ENCODE measurements at regions not wholly inside any gene's neighbourhood (a gene's known extent, or its start where the extent isn't known, plus 50 kb on each side); places are given as distances from the start of the nearest gene placed in this dataset.

DNA sequence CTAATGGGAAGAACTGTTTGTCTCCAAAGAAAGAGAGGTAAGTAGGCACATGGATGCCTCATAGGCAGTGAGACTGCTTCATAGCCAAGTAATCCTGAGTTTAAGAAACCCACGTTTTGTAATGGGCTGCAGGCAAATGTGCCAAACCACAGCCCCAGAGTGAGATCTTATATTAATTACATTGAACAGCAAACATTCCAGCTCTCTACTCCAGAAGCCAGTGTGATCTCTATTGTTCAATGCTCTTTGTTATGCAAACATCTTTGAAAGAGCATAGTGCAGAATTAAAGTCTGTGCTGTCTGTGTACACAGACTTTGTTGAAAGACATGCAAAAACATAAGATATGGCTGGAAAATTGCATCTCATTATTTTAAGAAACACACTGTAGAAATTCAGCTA lies 720.8 kb upstream of the REG3G start:
- TF ChIP-seq, protein P1, sequence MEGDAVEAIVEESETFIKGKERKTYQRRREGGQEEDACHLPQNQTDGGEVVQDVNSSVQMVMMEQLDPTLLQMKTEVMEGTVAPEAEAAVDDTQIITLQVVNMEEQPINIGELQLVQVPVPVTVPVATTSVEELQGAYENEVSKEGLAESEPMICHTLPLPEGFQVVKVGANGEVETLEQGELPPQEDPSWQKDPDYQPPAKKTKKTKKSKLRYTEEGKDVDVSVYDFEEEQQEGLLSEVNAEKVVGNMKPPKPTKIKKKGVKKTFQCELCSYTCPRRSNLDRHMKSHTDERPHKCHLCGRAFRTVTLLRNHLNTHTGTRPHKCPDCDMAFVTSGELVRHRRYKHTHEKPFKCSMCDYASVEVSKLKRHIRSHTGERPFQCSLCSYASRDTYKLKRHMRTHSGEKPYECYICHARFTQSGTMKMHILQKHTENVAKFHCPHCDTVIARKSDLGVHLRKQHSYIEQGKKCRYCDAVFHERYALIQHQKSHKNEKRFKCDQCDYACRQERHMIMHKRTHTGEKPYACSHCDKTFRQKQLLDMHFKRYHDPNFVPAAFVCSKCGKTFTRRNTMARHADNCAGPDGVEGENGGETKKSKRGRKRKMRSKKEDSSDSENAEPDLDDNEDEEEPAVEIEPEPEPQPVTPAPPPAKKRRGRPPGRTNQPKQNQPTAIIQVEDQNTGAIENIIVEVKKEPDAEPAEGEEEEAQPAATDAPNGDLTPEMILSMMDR (IDR thresholded peaks at IDR 0.05) = no peak

- TF ChIP-seq, protein P1 (IDR thresholded peaks at IDR 0.05) = no peak
Measured at GRCh38 chr2:78309460-78309859, 716.0 kb upstream of the REG3G start.

DNA sequence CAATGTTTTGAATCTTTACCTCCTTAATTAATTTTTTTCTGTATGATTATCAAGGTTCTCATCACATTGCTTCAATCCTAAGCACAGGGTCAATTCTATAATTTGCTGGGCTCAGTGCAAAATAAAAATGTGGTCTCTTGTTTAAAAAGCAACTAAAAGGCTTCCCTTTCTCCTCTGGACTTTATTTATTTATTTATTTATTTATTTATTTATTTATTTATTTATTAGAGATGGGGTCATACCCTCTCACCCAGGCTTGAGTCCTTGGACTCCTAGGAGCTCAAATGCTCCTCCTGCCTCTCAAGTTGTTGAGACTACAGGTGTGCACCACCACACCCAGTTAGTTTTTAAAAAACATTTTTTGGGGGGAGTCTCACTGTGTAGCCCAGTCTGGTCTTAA lies 710.1 kb upstream of the REG3G start:
- TF ChIP-seq, protein P1 (IDR thresholded peaks at IDR 0.05) = no peak

DNA sequence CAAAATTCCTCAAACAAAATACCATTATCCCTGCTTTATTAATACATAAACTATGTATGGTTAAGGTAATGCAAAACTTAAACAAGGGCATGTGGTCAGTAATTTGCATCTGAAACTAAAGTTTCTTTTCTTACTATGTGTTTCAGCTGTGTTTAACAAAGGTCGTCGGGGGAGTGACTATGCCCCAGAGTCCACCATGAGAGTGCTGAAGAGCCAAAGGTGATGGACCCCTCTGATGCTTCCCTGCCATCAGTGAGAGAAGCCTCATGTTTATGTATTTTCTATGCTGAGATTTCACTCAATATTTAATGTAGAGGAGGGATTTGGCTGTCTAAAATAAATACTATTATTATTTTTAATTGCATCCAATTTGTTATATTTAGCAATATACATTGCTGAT lies 707.2 kb upstream of the REG3G start:
- TF ChIP-seq, protein P1 (IDR thresholded peaks at IDR 0.05) = no peak

DNA sequence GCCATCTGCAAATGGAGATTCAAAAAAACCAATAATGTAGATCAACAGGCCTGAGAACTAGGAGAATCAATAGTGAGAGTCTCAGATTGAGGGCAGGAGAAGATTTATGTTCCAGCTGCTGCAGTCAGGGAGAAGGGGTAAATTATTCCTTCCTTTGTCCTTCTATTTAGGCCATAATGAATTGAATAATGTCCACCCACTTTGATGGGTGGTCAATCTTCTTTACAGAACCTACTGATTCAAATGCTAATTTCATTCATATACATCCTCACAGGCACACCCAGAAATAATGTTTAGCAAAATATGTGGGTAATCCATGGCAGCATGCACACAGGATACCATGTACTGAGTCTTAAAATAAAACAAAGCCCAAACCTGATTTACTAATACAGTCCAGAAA lies 695.3 kb upstream of the REG3G start:
- TF ChIP-seq, protein P1 (IDR thresholded peaks at IDR 0.05) = no peak

GRCh38 chr2:78351208-78351607 lies 674.3 kb upstream of the REG3G start:
- TF ChIP-seq, protein P1 (IDR thresholded peaks at IDR 0.05) = peak; percentile 48

GRCh38 chr2:78353168-78353567 lies 672.3 kb upstream of the REG3G start:
- TF ChIP-seq, protein P1 (IDR thresholded peaks at IDR 0.05) = no peak

GRCh38 chr2:78355967-78356366 lies 669.5 kb upstream of the REG3G start:
- TF ChIP-seq, protein P1 (IDR thresholded peaks at IDR 0.05) = no peak

Measured in LNCAP (cell line).